IMR-90 (cell line): ENCODE measurements at regions not wholly inside any gene's neighbourhood (a gene's known extent, or its start where the extent isn't known, plus 50 kb on each side); places are given as distances from the start of the nearest gene placed in this dataset.
A peak's percentile ranks its signal among the peaks of the same experiment; 100 is the strongest.

Experiments
- ATAC-seq: fragments of 200-7000 bp; cut with Tn5 transposase; 2 replicates; pipeline ENCODE4 v1.9.1; 2020; ENCODE audit warnings: low read depth, mild to moderate bottlenecking, moderate library complexity
- BruUV-seq: library from RNA; stranded (reverse); fragments of 400-500 nt; replicated peaks from 2 replicates; lab custom pipeline; 2021; lab: Mats Ljungman, UMichigan
- CTCF ChIA-PET: fragments of 300-600 bp; formaldehyde crosslinking; extraction: SDS; loops from one replicate; lab custom pipeline; 2021; ENCODE audit warnings: antibody characterized with exemption; lab: Yijun Ruan, JAX
- POLR2A ChIA-PET: fragments of 300-600 bp; sonication (Branson Sonifier 250); formaldehyde crosslinking; loops from one replicate; lab custom pipeline; 2022; ENCODE audit warnings: antibody characterized with exemption; ENCODE audit not compliant: unreplicated experiment; lab: Charles Lee
- DNase-seq: peaks from one replicate; pipeline ENCODE4 v3.0.0; 2013
- H2AFZ ChIP-seq: replicated peaks from 2 replicates; pipeline ENCODE3; 2013; ENCODE audit warnings: low read length, mild to moderate bottlenecking; ENCODE audit not compliant: poor library complexity
- H2AK5ac ChIP-seq: 2 replicates; pipeline ENCODE4 v1.6.1; 2013; ENCODE audit warnings: low read depth, low read length, inconsistent platforms
- H2AK9ac ChIP-seq: replicated peaks from 2 replicates; pipeline ENCODE3; 2013; ENCODE audit warnings: mild to moderate bottlenecking, low read depth, low read length, moderate library complexity; ENCODE audit not compliant: poor library complexity
- H2BK120ac ChIP-seq: 2 replicates; pipeline ENCODE4 v1.6.1; 2013; ENCODE audit warnings: low read depth, low read length, inconsistent platforms
- H2BK15ac ChIP-seq: 3 replicates; pipeline ENCODE4 v1.6.1; 2013; ENCODE audit warnings: low read depth, low read length, inconsistent platforms
- H2BK20ac ChIP-seq: 2 replicates; pipeline ENCODE4 v1.6.1; 2013; ENCODE audit warnings: low read depth, mild to moderate bottlenecking, inconsistent platforms, low read length, moderate library complexity
- H2BK5ac ChIP-seq: 2 replicates; pipeline ENCODE4 v1.6.1; 2013; ENCODE audit warnings: mild to moderate bottlenecking, low read depth, low read length, inconsistent platforms; ENCODE audit not compliant: poor library complexity, severe bottlenecking
- H3K14ac ChIP-seq: replicated peaks from 2 replicates; pipeline ENCODE4 v1.6.1; 2013; ENCODE audit warnings: low read depth, low read length, inconsistent platforms
- H3K18ac ChIP-seq: 2 replicates; pipeline ENCODE4 v1.6.1; 2013; ENCODE audit warnings: low read depth, low read length, control low read depth
- H3K23ac ChIP-seq: 2 replicates; pipeline ENCODE4 v1.6.1; 2013; ENCODE audit warnings: low read depth, low read length, inconsistent platforms
- H3K27ac ChIP-seq: 2 replicates; pipeline ENCODE4 v1.5.1; 2013; ENCODE audit warnings: mild to moderate bottlenecking, control low read depth, low read length; ENCODE audit not compliant: insufficient read depth
- H3K27me3 ChIP-seq: 2 replicates; pipeline ENCODE4 v1.6.1; 2013; ENCODE audit warnings: low read length; ENCODE audit not compliant: control insufficient read depth, insufficient read depth
- H3K36me3 ChIP-seq: 2 replicates; pipeline ENCODE4 v1.6.1; 2013; ENCODE audit warnings: low read length, mixed read lengths; ENCODE audit not compliant: control insufficient read depth, insufficient read depth
- H3K4ac ChIP-seq: 2 replicates; pipeline ENCODE4 v1.6.1; 2013; ENCODE audit warnings: low read depth, low read length, inconsistent platforms
- H3K4me1 ChIP-seq: 2 replicates; pipeline ENCODE4 v1.6.1; 2013; ENCODE audit warnings: low read length, mixed read lengths; ENCODE audit not compliant: control insufficient read depth, insufficient read depth
- H3K4me2 ChIP-seq: 2 replicates; pipeline ENCODE4 v1.6.1; 2013; ENCODE audit warnings: low read depth, mild to moderate bottlenecking, control low read depth, low read length, moderate library complexity
- H3K4me3 ChIP-seq: 2 replicates; pipeline ENCODE4 v1.5.1; 2013; ENCODE audit warnings: low read depth, mild to moderate bottlenecking, control low read depth, low read length, moderate library complexity; ENCODE audit not compliant: insufficient read depth
- H3K56ac ChIP-seq: 2 replicates; pipeline ENCODE4 v1.6.1; 2013; ENCODE audit warnings: low read length, inconsistent platforms; ENCODE audit not compliant: insufficient read depth; ENCODE audit errors: extremely low read depth
- H3K79me1 ChIP-seq, 2 experiments: 2 replicates each; pipeline ENCODE4 v1.6.1; 2013; ENCODE audit warnings: low read length in 2 of 2, inconsistent platforms in 1 of 2, low read depth in 1 of 2
- H3K9ac ChIP-seq: 2 replicates; pipeline ENCODE4 v1.6.1; 2013; ENCODE audit warnings: low read depth, low read length, control low read depth
- H3K9me1 ChIP-seq: 2 replicates; pipeline ENCODE4 v1.6.1; 2013; ENCODE audit warnings: low read length, inconsistent platforms; ENCODE audit not compliant: insufficient read depth
- H3K9me3 ChIP-seq: 2 replicates; pipeline ENCODE4 v1.6.1; 2013; ENCODE audit warnings: low read length; ENCODE audit not compliant: control insufficient read depth, insufficient read depth
- H4K20me1 ChIP-seq: 2 replicates; pipeline ENCODE4 v1.6.1; 2013; ENCODE audit warnings: low read length, inconsistent platforms; ENCODE audit not compliant: insufficient read depth
- H4K5ac ChIP-seq: 2 replicates; pipeline ENCODE4 v1.6.1; 2013; ENCODE audit warnings: mild to moderate bottlenecking, low read depth, low read length, control low read depth
- H4K8ac ChIP-seq, 2 experiments: 2 replicates each; pipeline ENCODE4 v1.6.1; 2013; ENCODE audit warnings: low read depth in 2 of 2, low read length in 2 of 2, control low read depth in 1 of 2, inconsistent platforms in 1 of 2
- H4K91ac ChIP-seq: 2 replicates; pipeline ENCODE4 v1.6.1; 2013; ENCODE audit warnings: low read depth, low read length, inconsistent platforms; ENCODE audit not compliant: insufficient read depth
- CEBPB ChIP-seq: IDR thresholded peaks from 2 replicates; pipeline ENCODE4 v1.6.1; 2012; ENCODE audit warnings: low read depth, low read length, improper control_type of control experiment
- ELK1 ChIP-seq: fragments of 150-350 bp; IDR thresholded peaks from 2 replicates; pipeline ENCODE4 v1.6.1; 2016; ENCODE audit warnings: low read depth, mild to moderate bottlenecking, low read length, moderate library complexity, borderline replicate concordance
- FOS ChIP-seq: fragments of 150-350 bp; IDR thresholded peaks from 2 replicates; pipeline ENCODE4 v1.6.1; 2016; ENCODE audit warnings: low read depth, low read length
- MAZ ChIP-seq: IDR thresholded peaks from 2 replicates; pipeline ENCODE4 v1.6.1; 2012; ENCODE audit warnings: low read depth, mild to moderate bottlenecking, low read length, improper control_type of control experiment, moderate library complexity, borderline replicate concordance
- POLR2A ChIP-seq: IDR thresholded peaks from 2 replicates; pipeline ENCODE4 v1.6.1; 2012; ENCODE audit warnings: mild to moderate bottlenecking, low read depth, low read length
- RCOR1 ChIP-seq: IDR thresholded peaks from 2 replicates; pipeline ENCODE4 v1.6.1; 2012; ENCODE audit warnings: mild to moderate bottlenecking, low read length, improper control_type of control experiment; ENCODE audit not compliant: insufficient replicate concordance
- WGBS, 2 experiments: methylation state at CpG; one replicate each; pipeline versions ENCODE4 v1.1.5 to v1.1.7; 2013; ENCODE audit warnings: missing lambda C conversion rate in 2 of 2; ENCODE audit not compliant: insufficient read length in 1 of 2; ENCODE audit errors: extremely low coverage in 2 of 2; 5-methylcytosine and 5-hydroxymethylcytosine counted together
- dilution Hi-C: fragments of 300-500 bp; cut with HindIII; formaldehyde crosslinking; loops from one replicate; pipeline ENCODE4 v1.14.3; 2018; ENCODE audit warnings: low sequenced_read_pairs; ENCODE audit not compliant: unreplicated experiment
- in situ Hi-C: fragments of 300-500 bp; cut with MboI; formaldehyde crosslinking; loops from 3 replicates; pipeline ENCODE4 v1.14.3; 2019; ENCODE audit warnings: low sequenced_read_pairs, inconsistent platforms, mixed read lengths
- intact Hi-C: fragments of 100-400 bp; cut with micrococcal nuclease; formaldehyde crosslinking; loops from 2 replicates; pipeline ENCODE4 v1.10.0; 2022
- TF ChIP-seq, protein P1 (sequence below): fragments of 150-350 bp; IDR thresholded peaks from 2 replicates; pipeline ENCODE4 v1.6.1; 2017; ENCODE audit warnings: mild to moderate bottlenecking, antibody characterized with exemption, low read length, low read depth

- no peak overlapping the region for H3K56ac ChIP-seq
- no peak overlapping the region for H3K9ac ChIP-seq
- H3K79me1 ChIP-seq, result no peaks in the 10 kb centered on the region
- peak overlapping the region; percentile 87 for H2BK20ac ChIP-seq
- peak overlapping the region; percentile 10; the same call in 1 of the 2 replicates for H4K5ac ChIP-seq
- H3K27me3 ChIP-seq, result no peaks in the 10 kb centered on the region
- peak overlapping the region; percentile 63; the same call in 1 of the 2 replicates for H2AK5ac ChIP-seq
- H4K8ac ChIP-seq, result peak overlapping the region; percentile 37 to 41; a peak in 3 of 4 replicates
- in situ Hi-C loops (no loop called here), dilution Hi-C loops (no loop called here), intact Hi-C loops (no loop called here)
- H3K4me3 ChIP-seq, result no peak overlapping the region
- WGBS, 2 experiments, result no CpG with 5 or more reads among the region's 4 CpGs
- ATAC-seq, result no peak
- H3K23ac ChIP-seq, result 0 out of 2 replicates have a peak overlapping the region, but pooled peaks have one; percentile 18
- no peak overlapping the region for H2AK9ac ChIP-seq
- H3K14ac ChIP-seq, result peak overlapping the region; percentile 29; the same call in 1 of the 2 replicates
- peaks cover 8% of the 10 kb centered on the region for H3K4me1 ChIP-seq
- H3K27ac ChIP-seq, result no peak overlapping the region; the same call in 1 of the 2 replicates
- H3K18ac ChIP-seq, result peak overlapping the region; percentile 6; the same call in 1 of the 2 replicates
- peaks cover 10% of the 10 kb centered on the region for H3K9me1 ChIP-seq
- TF ChIP-seq POLR2A, result no peak
- TF ChIP-seq CEBPB, result no peak
- TF ChIP-seq FOS, result no peak
- TF ChIP-seq MAZ, result no peak
- TF ChIP-seq, protein P1, sequence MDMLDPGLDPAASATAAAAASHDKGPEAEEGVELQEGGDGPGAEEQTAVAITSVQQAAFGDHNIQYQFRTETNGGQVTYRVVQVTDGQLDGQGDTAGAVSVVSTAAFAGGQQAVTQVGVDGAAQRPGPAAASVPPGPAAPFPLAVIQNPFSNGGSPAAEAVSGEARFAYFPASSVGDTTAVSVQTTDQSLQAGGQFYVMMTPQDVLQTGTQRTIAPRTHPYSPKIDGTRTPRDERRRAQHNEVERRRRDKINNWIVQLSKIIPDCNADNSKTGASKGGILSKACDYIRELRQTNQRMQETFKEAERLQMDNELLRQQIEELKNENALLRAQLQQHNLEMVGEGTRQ, result no peak
- TF ChIP-seq RCOR1, result no peak
- no peak for TF ChIP-seq ELK1
- peak overlapping the region; percentile 83 for H2BK120ac ChIP-seq
- peak overlapping the region; percentile 81; the same call in 2 of the 3 replicates for H2BK15ac ChIP-seq
- ChIA-PET CTCF (interaction anchor here (0.7 kb wide), 1 partner anchor 72 kb away, joined by 11 read pairs; no protein-coding TSS in a partner anchor), POLR2A (no interaction called here)
- H3K36me3 ChIP-seq, result no peaks in the 10 kb centered on the region
- H4K20me1 ChIP-seq, result no peaks in the 10 kb centered on the region
- H2AFZ ChIP-seq, result no peak overlapping the region
- H4K91ac ChIP-seq, result peak overlapping the region; percentile 38; the same call in 1 of the 2 replicates
- no peak for DNase-seq
- peak overlapping the region; percentile 96 for H2BK5ac ChIP-seq
- H3K4ac ChIP-seq, result peak overlapping the region; percentile 64
- no peak overlapping the region for H3K4me2 ChIP-seq
- no TSS peak for BruUV-seq
- no peaks in the 10 kb centered on the region for H3K9me3 ChIP-seq
Observed at GRCh38 chr10:28090506-28090905, 91.6 kb upstream of the ODAD2 start.
